Left renal cortex interstitium (tissue), 4 donors: ENCODE measurements at regions not wholly inside any gene's neighbourhood (a gene's known extent, or its start where the extent isn't known, plus 50 kb on each side); places are given as distances from the start of the nearest gene placed in this dataset.

Experiments
- DNase-seq, 4 donors: peaks; one replicate each; pipeline ENCODE4 v3.0.0-alpha.2; 2013; ENCODE audit warnings: low read depth in 4 of 4, low spot score in 2 of 4, missing footprints in 1 of 4

- peak; percentile 25 to 48 (median 44) for DNase-seq
Measured at GRCh38 chr20:60210779-60211617, 252.8 kb downstream of the CDH26 start.

GRCh38 chr20:60211618-60212463, 253.6 kb downstream of the CDH26 start:
- DNase-seq = no peak

- DNase-seq = no peak
Measured at GRCh38 chr20:60212695-60213094, 254.5 kb downstream of the CDH26 start.

GRCh38 chr20:60213126-60213893, 255.1 kb downstream of the CDH26 start:
- no peak for DNase-seq

GRCh38 chr20:60214901-60215815, 256.9 kb downstream of the CDH26 start:
- no peak for DNase-seq

GRCh38 chr20:60215816-60216730, 257.9 kb downstream of the CDH26 start:
- no peak for DNase-seq

- no peak for DNase-seq
Measured at GRCh38 chr20:60219231-60219630, 261.0 kb downstream of the CDH26 start.

- no peak for DNase-seq
Measured at GRCh38 chr20:60219984-60220562, 261.9 kb downstream of the CDH26 start.

- no peak for DNase-seq
Measured at GRCh38 chr20:60220706-60221105, 262.5 kb downstream of the CDH26 start.

GRCh38 chr20:60221593-60221992, 263.4 kb downstream of the CDH26 start:
- no peak for DNase-seq

- no peak for DNase-seq
Measured at GRCh38 chr20:60222497-60222896, 264.3 kb downstream of the CDH26 start.

- no peak for DNase-seq
Measured at GRCh38 chr20:60223174-60223573, 265.0 kb downstream of the CDH26 start.

GRCh38 chr20:60224914-60225313, 266.7 kb downstream of the CDH26 start:
- no peak for DNase-seq

- DNase-seq = no peak
Measured at GRCh38 chr20:60228255-60228654, 270.0 kb downstream of the CDH26 start.

- DNase-seq = no peak
Measured at GRCh38 chr20:60232380-60232779, 274.2 kb downstream of the CDH26 start.

GRCh38 chr20:60233018-60233630, 274.9 kb downstream of the CDH26 start:
- DNase-seq = peak; percentile 30 to 47 (median 41)

- DNase-seq = no peak
Measured at GRCh38 chr20:60236613-60237012, 278.4 kb downstream of the CDH26 start.

GRCh38 chr20:60237981-60238380, 279.8 kb downstream of the CDH26 start:
- DNase-seq = no peak
